ENCODE measurements at regions not wholly inside any gene's neighbourhood (a gene's known extent, or its start where the extent isn't known, plus 50 kb on each side); places are given as distances from the start of the nearest gene placed in this dataset.

DNA sequence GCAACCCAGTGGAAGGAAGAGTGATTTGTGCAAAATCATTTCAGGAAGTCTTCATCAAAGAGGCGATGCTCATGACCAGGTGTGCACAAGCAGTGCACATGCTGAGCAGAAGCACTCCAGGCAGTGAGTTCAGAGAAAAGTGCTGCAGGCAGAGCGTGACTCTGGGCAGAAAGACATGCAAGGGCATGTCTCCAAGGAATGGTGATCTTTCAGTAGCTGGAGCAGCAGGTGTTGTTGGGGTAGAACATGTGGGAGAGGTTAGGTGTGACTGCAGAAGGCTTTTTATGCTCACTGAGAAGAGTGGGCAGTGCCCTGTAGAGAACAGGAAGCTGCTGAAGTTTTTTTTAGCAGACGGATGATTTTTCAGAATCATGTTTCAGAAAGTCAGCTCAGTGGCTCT is 545.4 kb upstream of the TLE4 start:
- TF ChIP-seq, protein P1, sequence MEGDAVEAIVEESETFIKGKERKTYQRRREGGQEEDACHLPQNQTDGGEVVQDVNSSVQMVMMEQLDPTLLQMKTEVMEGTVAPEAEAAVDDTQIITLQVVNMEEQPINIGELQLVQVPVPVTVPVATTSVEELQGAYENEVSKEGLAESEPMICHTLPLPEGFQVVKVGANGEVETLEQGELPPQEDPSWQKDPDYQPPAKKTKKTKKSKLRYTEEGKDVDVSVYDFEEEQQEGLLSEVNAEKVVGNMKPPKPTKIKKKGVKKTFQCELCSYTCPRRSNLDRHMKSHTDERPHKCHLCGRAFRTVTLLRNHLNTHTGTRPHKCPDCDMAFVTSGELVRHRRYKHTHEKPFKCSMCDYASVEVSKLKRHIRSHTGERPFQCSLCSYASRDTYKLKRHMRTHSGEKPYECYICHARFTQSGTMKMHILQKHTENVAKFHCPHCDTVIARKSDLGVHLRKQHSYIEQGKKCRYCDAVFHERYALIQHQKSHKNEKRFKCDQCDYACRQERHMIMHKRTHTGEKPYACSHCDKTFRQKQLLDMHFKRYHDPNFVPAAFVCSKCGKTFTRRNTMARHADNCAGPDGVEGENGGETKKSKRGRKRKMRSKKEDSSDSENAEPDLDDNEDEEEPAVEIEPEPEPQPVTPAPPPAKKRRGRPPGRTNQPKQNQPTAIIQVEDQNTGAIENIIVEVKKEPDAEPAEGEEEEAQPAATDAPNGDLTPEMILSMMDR (conservative IDR thresholded peaks at IDR 0.05), result no peak
- TF ChIP-seq ZFX (IDR thresholded peaks at IDR 0.05), result no peak
